Esophagus mucosa (tissue), 1 donor: ENCODE measurements at regions not wholly inside any gene's neighbourhood (a gene's known extent, or its start where the extent isn't known, plus 50 kb on each side); places are given as distances from the start of the nearest gene placed in this dataset.

ENCODE experiments used
- ATAC-seq: fragments of 200-7000 bp; cut with Tn5 transposase; one replicate; pipeline ENCODE4 v1.9.1; 2020
- donor health status: DM: yes; HTN: yes; CAD: no.

DNA sequence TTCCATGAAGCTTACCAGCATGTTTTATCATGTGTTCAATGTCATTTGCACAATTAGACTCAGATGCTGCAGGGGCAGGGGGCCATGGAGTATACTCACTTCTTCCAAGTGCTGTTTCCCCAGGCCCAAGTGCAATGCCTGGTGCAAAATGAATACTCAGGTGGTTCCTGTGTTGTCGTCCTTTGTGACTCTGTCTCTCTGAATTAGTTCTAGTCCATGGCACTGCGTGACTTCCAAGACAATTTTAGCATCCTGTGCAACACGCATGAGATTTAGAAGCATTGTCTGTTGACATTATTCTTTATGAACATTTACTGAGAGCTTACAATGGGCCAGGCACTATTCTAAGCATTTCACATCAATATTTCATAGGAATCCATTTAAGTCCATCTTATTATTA lies 769.7 kb upstream of the RBFOX1 start:
- no peak for ATAC-seq

DNA sequence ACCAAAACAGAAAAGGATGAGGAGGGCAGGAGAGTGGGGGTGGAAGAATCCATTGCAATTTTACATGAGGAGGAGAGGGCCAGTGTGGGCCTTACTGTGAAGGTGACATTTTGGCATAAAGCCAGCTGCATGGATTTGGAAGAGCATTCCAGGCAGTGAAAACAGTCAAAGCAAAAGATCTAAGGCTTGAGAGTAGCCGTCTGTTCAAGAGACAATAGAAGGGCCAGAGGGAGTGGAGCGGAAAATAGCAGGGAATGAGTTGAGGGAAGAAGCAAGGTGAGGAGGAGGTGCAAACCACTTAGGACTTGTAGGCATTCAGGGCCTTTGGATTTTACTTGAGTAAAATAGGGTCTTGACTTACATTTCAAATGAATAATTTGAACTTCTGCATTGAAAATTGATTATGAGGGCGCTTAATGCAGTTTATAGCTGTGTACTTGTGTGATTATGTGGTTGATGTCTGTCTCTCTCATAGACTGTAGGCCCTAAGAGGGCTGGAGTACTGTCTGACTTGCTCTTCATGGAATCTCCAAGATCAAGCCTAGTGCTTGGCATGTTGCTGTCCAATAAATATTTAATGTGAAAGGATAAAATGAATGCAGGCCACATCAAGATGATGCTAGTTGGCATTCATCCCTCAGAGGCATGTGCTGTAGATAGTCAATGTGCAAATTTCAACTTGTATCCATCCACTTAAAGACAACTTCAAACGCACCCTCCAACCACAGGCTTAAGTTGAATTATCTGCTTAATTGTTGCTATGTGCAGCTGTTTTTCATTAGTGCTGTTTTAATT lies 772.1 kb upstream of the RBFOX1 start:
- no peak for ATAC-seq

DNA sequence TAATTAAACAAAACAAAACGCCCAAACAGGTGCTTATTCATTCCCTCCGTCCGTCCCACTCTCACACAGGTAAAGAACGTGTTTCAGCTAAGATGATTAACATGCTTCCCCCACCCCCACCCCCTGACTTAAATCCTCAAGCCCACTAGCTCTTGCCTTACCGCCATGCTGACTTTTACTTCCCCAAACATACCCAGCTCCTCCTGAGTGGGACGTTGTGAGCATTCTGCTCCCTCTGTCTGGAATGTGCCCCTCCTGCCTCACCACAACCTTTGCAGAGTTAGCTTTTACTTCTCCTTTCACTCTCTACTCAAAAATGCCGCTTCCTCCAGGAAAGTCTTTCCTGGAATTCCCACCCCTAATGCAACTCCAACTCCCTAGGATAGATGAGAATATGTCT lies 774.0 kb upstream of the RBFOX1 start:
- no peak for ATAC-seq

DNA sequence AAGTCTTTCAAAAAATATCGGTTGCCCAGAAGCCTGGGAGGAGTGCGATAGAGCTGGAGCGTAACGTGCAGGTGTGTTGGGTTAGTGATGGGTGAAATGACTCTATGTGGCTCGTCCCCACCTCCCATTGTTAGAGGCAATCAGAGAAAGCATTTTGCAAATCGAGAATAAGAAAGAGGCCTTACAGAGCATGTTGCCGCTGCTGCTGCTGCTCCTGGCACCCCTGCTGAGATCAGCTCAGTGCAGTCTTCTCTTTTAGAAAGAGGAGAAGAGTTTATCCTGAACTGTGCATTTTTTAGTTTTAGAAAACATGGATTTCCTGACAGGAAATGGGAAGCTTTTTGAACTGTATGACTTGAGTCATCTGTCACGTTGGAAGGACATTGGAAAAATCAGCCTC lies 774.5 kb upstream of the RBFOX1 start:
- no peak for ATAC-seq

DNA sequence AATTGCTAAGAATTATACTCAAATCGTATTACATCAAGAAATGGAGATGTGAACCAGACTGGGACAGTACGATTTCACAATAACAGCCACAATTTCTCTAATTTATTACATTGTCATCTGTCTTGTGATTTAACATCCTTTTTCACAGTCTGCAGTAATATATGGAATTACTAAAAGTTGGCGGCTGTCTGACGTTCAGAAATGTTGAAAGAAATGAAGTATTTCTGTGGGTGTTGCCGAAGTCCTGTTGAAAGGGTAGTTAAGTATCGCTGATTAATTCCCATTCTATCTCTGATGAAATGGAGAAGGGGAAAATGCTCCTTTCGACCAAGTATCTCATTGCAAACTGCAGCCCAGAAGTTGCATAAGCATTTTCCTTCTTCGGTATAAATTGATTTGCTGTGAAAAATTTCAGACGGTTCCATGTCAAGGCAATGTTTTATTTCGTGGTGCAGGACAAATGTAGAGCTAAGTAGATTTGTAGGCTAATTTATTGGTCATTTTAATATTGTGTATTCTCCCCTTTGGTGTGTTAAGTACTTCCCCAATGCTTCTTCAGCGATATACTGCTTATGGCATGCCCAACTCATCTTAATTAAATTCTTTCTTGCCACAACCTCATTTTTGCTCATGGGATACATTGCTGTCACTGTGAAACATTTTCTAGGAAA lies 775.2 kb upstream of the RBFOX1 start:
- ATAC-seq: no peak

GRCh38 chr16:6549415-6549814 lies 783.2 kb upstream of the RBFOX1 start:
- ATAC-seq: no peak

- no peak for ATAC-seq
These were observed 784.1 kb upstream of the RBFOX1 start for GRCh38 chr16:6548507-6548906.

DNA sequence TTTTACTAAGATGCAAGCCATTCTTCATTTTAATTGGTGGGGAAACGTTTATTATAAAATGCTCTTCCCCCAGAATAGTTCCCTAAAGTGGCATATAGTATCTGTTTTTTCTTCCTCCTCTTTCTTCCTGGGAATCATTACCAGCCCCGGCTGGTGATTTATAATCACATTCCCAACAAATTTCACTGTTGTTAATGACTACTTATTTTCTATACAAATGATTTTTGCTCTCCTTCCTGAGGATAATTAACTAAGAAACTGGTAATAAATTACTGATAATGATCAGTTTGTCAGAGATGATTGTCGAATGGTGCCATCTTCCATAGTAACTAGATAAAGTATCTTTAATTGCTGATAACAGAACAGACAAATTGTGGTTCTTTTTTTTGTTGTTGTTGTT lies 785.5 kb upstream of the RBFOX1 start:
- no peak for ATAC-seq

DNA sequence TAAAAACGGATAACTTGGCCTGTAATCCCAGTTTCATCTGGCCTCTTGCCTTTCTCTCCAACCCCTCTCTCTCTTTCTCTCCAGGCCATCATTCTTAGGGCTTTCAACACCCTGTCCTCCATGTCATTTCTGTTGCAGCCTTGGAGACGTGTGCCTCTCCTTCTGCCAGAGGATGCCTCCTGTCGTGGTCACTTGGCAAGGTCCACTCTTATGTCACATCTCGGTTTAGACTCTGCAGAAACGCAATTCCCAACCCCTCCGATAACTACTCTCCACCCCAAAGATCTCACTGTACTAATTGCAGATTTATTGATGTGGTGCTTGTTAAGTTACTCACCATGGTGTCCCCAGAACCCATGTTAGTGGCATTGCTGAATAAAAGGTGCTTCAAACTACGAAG lies 787.3 kb upstream of the RBFOX1 start:
- no peak for ATAC-seq

GRCh38 chr16:6541267-6541666 lies 791.4 kb upstream of the RBFOX1 start:
- ATAC-seq: no peak

DNA sequence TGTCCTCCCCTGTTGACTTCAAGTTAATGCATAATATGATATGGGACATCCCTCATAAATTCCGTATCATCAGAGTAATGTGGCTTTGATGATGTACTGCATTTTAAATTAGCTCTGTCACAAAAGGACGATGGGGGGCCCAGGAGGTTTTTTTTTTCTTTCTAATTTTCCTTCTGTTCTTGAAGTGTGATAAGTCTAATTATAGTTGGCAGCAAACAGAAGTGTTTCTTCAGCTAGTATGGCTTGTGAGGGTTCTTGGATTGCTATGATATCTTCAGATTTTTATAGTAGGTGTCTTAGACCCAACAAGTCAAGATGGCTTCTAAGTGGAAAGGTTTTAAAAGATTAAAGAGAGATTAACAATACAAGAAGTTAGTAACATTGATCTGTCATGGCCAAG lies 796.2 kb upstream of the RBFOX1 start:
- ATAC-seq: no peak

DNA sequence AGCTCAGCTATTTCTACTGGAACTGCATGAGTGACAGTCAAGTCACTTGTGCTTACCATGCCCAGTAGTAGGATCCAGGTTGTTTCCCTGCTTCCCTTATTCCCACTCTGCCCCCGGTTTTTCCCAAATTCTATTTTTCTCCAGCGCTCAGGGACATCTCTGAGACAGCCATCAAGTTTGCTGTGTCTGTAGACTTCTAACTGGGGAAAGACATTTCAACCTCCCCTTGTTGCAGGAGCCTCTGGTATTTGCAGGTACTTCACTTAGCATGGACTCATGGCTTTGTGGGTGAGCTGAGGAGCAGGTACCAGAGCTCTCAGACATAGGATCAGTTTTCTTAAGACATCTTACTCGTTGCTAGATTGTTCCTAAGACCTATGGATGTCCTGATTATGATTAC lies 801.6 kb upstream of the RBFOX1 start:
- no peak for ATAC-seq

DNA sequence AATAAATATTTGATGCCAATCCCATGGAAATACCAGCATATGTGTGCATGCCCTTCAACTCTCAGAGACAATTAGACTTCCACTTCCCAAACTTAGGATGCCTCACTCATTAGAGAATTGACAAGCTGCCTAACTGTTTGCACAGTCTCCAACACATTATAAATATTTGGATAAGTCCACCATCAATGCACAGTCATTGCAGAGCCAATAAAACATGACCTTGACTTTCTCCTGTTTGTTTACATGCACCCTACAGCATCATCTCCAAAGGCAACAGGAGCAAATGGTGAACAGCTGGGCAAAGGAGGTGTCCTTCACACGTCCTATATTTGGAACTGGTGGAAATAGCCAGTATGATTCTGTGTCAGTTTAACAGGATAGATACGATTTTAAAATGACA lies 804.4 kb upstream of the RBFOX1 start:
- no peak for ATAC-seq

DNA sequence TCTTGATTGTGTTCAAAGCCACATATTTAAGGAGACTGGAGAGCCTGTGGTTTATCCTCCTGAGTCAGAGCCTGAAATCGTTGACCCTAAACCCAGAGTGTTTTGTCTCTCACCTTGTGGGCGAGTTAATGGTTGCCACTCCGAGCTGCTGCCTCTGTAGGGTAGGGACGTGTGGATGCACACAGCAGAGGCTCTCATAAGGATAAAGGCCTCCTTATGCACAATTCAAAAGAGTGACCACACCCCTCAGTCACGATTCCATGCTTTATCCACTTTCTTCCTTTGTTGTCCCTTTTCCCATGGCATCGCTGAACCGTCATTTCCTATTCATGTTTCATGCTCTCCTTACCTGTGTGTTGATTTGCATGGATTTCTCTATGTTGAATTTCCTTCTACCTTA lies 805.0 kb upstream of the RBFOX1 start:
- no peak for ATAC-seq

GRCh38 chr16:6524501-6524900 lies 808.1 kb upstream of the RBFOX1 start:
- no peak for ATAC-seq

DNA sequence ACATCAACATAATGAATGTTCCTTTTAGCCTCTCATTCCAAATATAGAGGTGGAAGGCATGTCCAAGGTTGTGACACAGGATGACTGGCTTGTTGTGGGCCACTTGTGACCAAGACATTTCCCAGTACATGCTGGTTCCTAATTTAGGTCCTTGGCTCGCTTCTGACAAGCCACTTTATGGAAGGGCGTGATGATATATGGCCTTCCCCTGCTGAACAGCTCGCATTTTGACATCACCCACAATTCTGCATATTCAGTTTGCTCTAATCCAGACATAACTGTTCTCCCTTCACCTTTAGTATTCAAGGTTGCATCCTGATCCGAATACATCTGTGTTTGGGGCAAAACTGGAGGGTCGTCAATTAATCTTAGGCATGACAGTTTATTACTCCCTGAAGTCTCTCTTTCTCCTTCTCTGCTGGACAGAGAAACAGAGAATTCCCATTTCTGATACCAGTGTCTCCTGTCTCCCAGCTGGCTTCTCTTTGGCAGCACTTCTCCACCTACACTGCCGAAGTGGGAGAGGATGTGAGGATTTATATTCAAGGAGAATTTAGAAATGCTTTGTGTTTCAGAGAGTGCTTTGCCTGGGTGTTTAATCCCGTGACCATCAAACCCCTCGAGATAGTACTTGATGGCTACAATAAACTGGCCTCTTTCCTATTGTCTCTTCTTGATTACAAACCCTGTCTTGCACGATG lies 815.5 kb upstream of the RBFOX1 start:
- no peak for ATAC-seq

GRCh38 chr16:6512512-6512911 lies 820.1 kb upstream of the RBFOX1 start:
- ATAC-seq: no peak

DNA sequence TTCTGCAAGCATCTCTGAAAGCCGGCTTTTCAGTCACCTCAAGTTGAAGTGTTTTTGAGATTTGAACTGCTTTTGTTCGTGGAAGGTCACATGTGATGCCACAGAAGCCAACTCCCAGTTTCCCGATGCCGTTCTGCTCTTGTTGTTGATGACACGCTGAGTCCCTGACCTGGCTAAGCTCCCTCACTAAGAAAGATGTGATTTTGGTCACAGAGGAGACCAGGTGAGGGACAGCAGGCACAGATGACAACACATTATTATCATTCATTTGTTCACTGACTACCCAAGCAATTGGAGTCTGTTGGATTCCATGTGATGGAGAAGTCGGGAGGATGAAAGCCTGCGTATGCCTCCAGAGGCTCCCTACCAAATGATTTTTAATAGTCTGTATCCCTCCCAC lies 822.4 kb upstream of the RBFOX1 start:
- no peak for ATAC-seq

DNA sequence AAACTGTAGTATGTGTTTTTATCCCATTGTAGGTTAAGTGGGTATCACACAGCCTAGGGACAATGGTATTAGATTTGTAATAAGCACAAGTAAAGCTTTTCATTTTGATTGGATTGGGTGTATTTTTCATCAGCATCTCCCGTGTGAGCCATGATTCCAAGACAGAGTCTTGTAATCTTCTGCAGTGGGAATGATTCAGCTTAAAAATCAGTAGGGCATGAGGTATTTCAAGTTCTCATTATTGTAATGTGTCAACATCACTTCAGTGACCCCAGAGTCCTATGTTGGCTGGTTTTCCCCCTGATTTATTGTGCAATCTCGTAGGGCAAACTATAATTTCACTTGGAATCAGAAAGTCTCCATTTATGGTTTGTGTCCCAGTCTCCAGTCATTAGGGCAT lies 833.2 kb upstream of the RBFOX1 start:
- no peak for ATAC-seq

DNA sequence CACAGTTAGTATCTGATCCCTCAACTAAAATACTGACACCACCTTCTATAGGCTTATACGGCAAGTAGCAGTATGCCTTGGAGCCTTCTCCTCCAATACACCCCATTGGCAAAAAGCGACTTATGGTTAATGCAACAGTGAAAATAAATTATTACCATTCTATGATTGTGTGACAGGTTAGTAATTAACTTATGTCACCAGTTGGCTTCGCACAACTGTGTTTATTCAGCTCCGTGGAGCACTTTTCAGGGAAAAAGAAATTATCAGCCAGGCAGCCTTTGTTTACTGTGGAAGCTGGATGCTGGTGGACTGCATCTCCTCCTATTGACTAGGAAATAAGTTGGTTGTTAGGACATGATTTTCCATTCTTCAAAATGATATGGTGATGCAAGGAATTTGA lies 833.8 kb upstream of the RBFOX1 start:
- ATAC-seq: no peak

DNA sequence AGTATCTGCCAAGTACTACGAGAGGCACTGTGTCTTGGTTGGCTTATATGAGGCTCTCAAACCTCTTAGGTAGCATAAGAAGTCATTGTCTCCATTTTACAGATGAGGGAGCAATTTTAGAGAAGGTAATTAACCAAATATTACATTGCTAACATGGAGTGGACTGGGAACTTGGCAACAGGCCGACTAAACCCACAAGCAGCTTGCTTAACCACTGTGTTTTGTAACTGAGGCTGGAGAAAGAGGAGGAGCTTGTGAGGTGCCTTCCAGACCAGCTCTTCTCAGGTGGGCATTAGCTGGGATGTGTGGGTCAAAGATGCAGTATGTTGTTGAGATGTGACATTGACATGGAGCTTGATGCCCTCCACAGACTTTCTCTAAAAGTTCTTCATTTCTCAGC lies 835.6 kb upstream of the RBFOX1 start:
- no peak for ATAC-seq

DNA sequence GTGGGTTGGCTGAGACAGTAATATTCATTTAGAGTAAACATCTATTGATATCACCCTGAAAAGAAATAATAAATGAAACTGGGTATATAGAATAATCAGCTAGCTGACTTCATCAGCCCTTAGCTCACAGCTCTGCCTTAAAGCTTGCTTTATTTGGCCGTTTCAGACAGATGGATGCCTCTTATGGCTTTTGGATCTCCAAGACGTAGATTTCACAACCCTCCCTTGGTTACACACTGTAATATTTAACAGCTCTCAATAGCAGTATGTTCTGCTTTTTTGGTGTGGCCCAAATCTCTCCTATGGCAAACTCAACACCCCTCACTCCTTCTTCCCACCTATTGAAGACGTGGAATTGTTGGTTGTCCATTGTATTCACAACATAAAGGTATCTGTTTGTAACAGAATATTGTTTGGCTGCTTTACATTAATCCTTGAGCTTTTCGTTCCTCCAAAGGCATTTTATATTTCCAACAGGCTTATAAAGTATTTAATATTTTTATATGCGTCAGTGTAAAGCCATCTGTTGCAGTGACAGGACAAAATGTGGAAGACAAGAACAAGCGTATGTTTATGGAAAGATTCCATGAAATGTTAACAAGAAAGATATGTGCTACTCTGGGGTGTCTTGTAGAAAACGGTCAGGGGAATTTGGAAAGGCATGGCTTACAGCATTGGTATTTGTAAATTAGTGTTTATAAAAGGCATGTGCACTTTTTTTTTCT lies 837.0 kb upstream of the RBFOX1 start:
- ATAC-seq: no peak

GRCh38 chr16:6494716-6495115 lies 837.9 kb upstream of the RBFOX1 start:
- no peak for ATAC-seq
